Activated naive CD8-positive, alpha-beta T cell treated with anti-CD3 and anti-CD28 coated beads, Interleukin-2, amount 50 U/mL, for 24 hours (primary cell): ENCODE measurements at regions not wholly inside any gene's neighbourhood (a gene's known extent, or its start where the extent isn't known, plus 50 kb on each side); places are given as distances from the start of the nearest gene placed in this dataset.
"Not testable (repeated sequence)": the region's sequence is repeated elsewhere in the genome, so short reads cannot be mapped to it uniquely, and the experiment has no call there.

Experiments
- ATAC-seq: fragments of 150-1000 bp; cut with Tn5 transposase; one replicate; pipeline ENCODE4 v1.10.0; 2021
- DNase-seq: peaks from one replicate; pipeline ENCODE4 v3.0.0; 2021
- H3K27ac Mint-ChIP-seq: one replicate; pipeline ENCODE4 v1.8.0; 2021; ENCODE audit warnings: mild to moderate bottlenecking, mixed read lengths
- H3K27me3 Mint-ChIP-seq: one replicate; pipeline ENCODE4 v1.8.0; 2021; ENCODE audit warnings: mixed read lengths
- H3K36me3 Mint-ChIP-seq: one replicate; pipeline ENCODE4 v1.8.0; 2021; ENCODE audit warnings: low read depth, mixed read lengths
- H3K4me1 Mint-ChIP-seq: one replicate; pipeline ENCODE4 v1.8.0; 2021; ENCODE audit warnings: mixed read lengths
- H3K4me3 Mint-ChIP-seq: one replicate; pipeline ENCODE4 v1.8.0; 2021; ENCODE audit warnings: mild to moderate bottlenecking, moderate library complexity, mixed read lengths
- H3K9me3 Mint-ChIP-seq: one replicate; pipeline ENCODE4 v1.8.0; 2021; ENCODE audit warnings: mixed read lengths

DNA sequence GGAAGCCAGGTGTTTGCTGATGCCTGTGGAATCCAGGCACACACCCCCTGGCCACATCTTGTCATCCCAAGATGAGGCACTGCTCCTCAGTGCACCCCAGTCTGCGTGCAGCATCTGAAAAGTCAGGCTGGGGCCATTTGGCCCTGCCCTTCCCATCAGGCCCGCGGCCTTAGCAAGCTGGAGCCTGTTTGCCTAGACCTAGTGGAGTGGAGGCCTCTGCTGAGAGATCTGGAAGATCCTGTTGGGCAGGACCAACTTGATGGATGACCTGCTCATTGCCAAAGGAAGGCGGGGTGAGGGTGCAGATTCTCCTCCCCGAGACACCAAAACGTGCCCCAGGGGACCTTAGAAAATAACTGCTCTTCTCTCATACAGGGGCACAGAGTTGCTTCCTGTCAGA lies 220.2 kb downstream of the SHQ1 start:
- H3K27ac Mint-ChIP-seq, result no peak overlapping the region
- H3K4me3 Mint-ChIP-seq, result no peak overlapping the region
- peaks cover 54% of the 10 kb centered on the region for H3K4me1 Mint-ChIP-seq
- H3K36me3 Mint-ChIP-seq, result no peaks in the 10 kb centered on the region
- no peak for DNase-seq
- ATAC-seq, result no peak
- no peaks in the 10 kb centered on the region for H3K27me3 Mint-ChIP-seq
- H3K9me3 Mint-ChIP-seq, result peaks cover 2% of the 10 kb centered on the region

- Mint-ChIP-seq H3K4me3 (no peak overlapping the region), H3K27ac (no peak overlapping the region), H3K27me3 (no peaks in the 10 kb centered on the region), H3K4me1 (peaks cover 51% of the 10 kb centered on the region), H3K9me3 (no peaks in the 10 kb centered on the region), H3K36me3 (no peaks in the 10 kb centered on the region)
- no peak for ATAC-seq
- no peak for DNase-seq
Observed at GRCh38 chr3:72627271-72627670, 221.0 kb downstream of the SHQ1 start.

DNA sequence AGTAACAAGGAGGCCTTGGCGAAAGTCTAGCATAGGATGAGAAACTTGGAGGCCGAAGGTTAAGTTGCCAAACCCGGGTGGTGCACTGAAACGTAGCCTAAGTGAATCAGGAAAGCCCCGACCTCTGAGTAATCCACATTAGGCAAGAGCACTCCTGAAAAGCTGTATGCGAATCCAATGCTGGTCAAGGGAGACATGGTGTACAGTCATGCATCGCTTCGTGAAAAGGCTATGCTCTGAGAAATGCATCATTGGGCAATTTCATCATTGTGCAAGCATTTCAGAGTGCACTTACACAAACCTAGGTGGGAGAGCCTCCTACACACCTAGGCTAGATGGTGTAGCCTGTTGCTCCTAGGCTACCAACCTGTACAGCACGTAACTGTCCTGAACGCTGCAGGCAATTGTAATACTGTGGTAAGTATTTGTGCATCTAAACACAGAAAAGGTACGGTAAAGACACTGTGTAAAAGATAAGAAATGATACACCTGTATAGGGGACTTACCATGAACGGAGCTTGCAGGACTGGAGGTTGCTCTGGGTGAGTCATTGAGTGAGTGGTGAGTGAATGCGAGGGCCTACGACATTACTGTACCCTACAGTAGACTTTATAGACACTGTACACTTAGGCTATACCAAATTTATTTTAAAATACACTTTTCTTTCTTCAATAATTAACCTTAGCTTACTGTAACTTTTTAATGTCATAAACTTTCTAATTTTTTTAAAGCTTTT lies 222.5 kb downstream of the SHQ1 start:
- H3K9me3 Mint-ChIP-seq, result no peaks in the 10 kb centered on the region
- peaks cover 48% of the 10 kb centered on the region for H3K4me1 Mint-ChIP-seq
- H3K27me3 Mint-ChIP-seq, result no peaks in the 10 kb centered on the region
- peak; percentile 73 for ATAC-seq
- no peak overlapping the region for H3K4me3 Mint-ChIP-seq
- DNase-seq, result no peak
- no peaks in the 10 kb centered on the region for H3K36me3 Mint-ChIP-seq
- H3K27ac Mint-ChIP-seq, result peak overlapping the region; percentile 7

DNA sequence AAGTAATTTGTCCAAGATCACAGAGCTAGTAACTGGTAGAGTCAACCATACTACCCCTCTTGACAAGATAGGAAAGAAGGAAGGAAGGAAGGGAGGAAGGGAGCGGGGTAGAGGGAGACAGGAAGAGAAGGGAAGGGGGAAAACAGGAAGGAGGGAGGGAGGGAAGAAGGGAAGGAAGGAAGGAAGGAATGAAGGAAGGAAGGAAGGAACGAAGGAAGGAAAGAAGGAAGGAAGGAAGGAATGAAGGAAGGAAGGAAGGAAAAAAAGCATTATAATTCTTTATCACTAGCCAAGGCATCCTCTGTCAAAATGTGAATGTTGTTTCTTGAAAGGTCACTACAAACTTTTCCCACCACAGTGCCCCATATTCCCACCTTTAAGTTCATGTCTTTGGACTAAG lies 223.6 kb downstream of the SHQ1 start:
- Mint-ChIP-seq H3K9me3 (no peaks in the 10 kb centered on the region), H3K36me3 (no peaks in the 10 kb centered on the region), H3K4me3 (no peak overlapping the region), H3K27ac (no peak overlapping the region), H3K4me1 (peaks cover 38% of the 10 kb centered on the region), H3K27me3 (no peaks in the 10 kb centered on the region)
- ATAC-seq, result no peak
- no peak for DNase-seq

GRCh38 chr3:72618739-72619138 lies 229.5 kb downstream of the SHQ1 start:
- peaks cover 7% of the 10 kb centered on the region for H3K4me1 Mint-ChIP-seq
- no peaks in the 10 kb centered on the region for H3K27me3 Mint-ChIP-seq
- no peak overlapping the region for H3K4me3 Mint-ChIP-seq
- DNase-seq (no peak), ATAC-seq (no peak)
- H3K27ac Mint-ChIP-seq, result no peak overlapping the region
- peaks cover 13% of the 10 kb centered on the region for H3K9me3 Mint-ChIP-seq
- H3K36me3 Mint-ChIP-seq, result peaks cover 1% of the 10 kb centered on the region

DNA sequence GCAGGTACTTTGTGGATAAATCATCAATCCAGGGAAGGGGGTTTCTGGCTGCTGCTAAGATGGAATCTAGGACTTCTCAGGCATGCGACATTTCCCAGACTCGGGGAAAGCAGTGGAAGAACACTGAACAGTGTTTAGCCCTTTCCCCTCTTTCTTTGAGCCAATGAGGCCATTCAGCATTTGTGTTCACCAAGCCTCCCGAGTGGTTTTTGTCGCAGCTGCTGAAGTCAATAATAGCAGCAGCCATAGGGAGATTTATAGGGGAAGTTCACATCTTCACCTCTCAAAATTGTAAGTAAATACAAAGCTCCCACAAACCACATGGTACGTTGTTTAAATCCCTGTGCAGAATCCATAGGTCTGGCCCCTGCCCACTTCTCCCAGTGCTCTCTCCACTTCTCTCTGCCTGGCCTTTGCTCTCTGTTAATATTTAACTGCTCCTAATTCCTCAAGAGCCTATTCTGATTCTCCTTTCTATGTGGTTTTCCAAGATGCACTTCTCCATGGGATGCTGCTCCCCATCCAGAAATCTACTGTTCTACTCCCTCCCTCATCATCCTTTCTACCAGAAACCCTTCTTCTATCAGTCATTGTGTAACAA lies 230.7 kb downstream of the SHQ1 start:
- Mint-ChIP-seq H3K36me3 (peaks cover 1% of the 10 kb centered on the region), H3K4me3 (no peak overlapping the region), H3K4me1 (peaks cover 7% of the 10 kb centered on the region), H3K9me3 (peaks cover 13% of the 10 kb centered on the region), H3K27me3 (no peaks in the 10 kb centered on the region), H3K27ac (no peak overlapping the region)
- no peak for DNase-seq
- ATAC-seq, result no peak

- no peak for ATAC-seq
- no peak overlapping the region for H3K4me3 Mint-ChIP-seq
- H3K36me3 Mint-ChIP-seq, result peaks cover 1% of the 10 kb centered on the region
- H3K27me3 Mint-ChIP-seq, result no peaks in the 10 kb centered on the region
- no peak for DNase-seq
- H3K27ac Mint-ChIP-seq, result no peak overlapping the region
- peaks cover 7% of the 10 kb centered on the region for H3K4me1 Mint-ChIP-seq
- peaks cover 13% of the 10 kb centered on the region for H3K9me3 Mint-ChIP-seq
Observed at GRCh38 chr3:72615776-72616175, 232.5 kb downstream of the SHQ1 start.

GRCh38 chr3:72615182-72615581 lies 233.1 kb downstream of the SHQ1 start:
- Mint-ChIP-seq H3K36me3 (peaks cover 1% of the 10 kb centered on the region), H3K9me3 (peaks cover 13% of the 10 kb centered on the region), H3K4me3 (no peak overlapping the region), H3K27ac (no peak overlapping the region), H3K27me3 (no peaks in the 10 kb centered on the region), H3K4me1 (peaks cover 7% of the 10 kb centered on the region)
- DNase-seq (no peak), ATAC-seq (no peak)

- H3K4me1 Mint-ChIP-seq, result peaks cover 7% of the 10 kb centered on the region
- ATAC-seq (no peak), DNase-seq (no peak)
- H3K27me3 Mint-ChIP-seq, result no peaks in the 10 kb centered on the region
- no peak overlapping the region for H3K4me3 Mint-ChIP-seq
- no peak overlapping the region for H3K27ac Mint-ChIP-seq
- H3K36me3 Mint-ChIP-seq, result peaks cover 1% of the 10 kb centered on the region
- H3K9me3 Mint-ChIP-seq, result peaks cover 13% of the 10 kb centered on the region
Observed at GRCh38 chr3:72614394-72615074, 233.7 kb downstream of the SHQ1 start.

DNA sequence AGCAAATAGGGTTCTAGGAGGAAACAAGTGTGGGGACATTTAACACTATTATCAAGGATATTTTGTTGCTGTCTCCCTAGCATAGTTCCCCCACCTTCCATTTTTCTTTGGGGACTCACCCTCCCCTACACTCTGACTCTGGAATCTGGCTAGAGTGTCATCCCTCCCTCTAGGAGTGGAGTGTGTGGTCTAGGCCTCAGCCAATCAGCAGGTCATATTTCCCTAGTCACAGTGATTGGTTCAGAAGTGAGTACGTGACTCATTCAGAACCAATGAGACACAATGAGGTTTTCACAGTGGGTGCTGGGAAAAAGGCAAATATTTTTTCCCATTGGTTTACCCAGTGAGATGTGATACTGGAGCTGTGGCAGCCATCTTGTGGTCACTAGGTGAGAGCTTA lies 234.4 kb downstream of the SHQ1 start:
- H3K27ac Mint-ChIP-seq, result no peak overlapping the region
- H3K4me1 Mint-ChIP-seq, result peaks cover 7% of the 10 kb centered on the region
- H3K9me3 Mint-ChIP-seq, result peaks cover 13% of the 10 kb centered on the region
- H3K4me3 Mint-ChIP-seq, result no peak overlapping the region
- DNase-seq (no peak), ATAC-seq (no peak)
- peaks cover 1% of the 10 kb centered on the region for H3K36me3 Mint-ChIP-seq
- no peaks in the 10 kb centered on the region for H3K27me3 Mint-ChIP-seq

DNA sequence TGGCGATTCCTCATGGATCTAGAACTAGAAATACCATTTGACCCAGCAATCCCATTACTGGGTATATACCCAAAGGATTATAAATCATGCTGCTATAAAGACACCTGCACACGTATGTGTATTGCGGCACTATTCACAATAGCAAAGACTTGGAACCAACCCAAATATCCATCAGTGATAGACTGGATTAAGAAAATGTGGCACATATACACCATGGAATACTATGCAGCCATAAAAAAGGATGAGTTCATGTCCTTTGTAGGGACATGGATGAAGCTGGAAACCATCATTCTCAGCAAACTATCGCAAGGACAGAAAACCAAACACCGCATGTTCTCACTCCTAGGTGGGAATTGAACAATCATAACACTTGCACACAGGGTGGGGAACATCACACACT lies 239.1 kb downstream of the SHQ1 start:
- H3K27me3 Mint-ChIP-seq, H3K27ac Mint-ChIP-seq, ATAC-seq, H3K9me3 Mint-ChIP-seq, H3K4me1 Mint-ChIP-seq, H3K36me3 Mint-ChIP-seq, H3K4me3 Mint-ChIP-seq, DNase-seq: not testable (repeated sequence)

DNA sequence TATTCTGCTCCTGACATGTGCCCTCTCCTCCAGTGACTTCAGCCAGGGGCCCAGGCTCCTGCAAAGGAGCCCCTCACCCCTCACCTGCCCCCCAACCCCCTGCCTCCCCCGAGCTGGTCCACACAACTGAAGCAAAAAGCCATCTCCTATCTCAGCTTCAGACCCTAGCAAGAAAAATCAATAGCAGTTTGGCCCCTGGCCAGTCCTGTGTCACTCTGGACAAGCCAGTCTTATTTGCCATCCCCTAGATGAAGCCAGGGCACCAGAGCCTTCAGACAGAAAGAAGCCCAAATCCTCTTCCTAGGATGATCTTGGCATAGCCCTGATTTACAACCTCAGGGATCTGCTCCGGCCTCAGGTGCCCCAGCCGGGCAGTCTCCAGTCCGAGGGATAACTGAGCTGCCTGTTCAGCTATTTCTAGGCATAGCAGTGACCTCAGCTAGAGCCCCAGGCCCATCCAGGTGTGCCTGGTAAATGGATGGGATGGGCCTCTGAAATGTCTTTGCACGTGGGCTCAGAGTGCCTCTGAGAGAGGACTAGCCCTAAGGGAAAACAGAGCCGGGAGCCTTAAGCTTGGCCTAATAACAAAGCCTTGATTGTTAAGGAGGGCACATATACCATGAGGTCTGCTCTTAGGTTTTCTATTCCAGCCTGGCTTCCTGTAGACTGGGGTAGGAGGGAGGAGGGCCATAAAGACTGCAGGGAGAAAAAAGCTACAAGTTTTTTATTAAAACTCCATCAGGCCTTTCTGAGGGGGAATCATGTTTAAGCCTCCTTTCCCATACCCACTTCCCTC lies 242.0 kb downstream of the SHQ1 start:
- Mint-ChIP-seq H3K27ac (no peak overlapping the region), H3K9me3 (no peaks in the 10 kb centered on the region), H3K4me1 (no peaks in the 10 kb centered on the region), H3K27me3 (no peaks in the 10 kb centered on the region), H3K36me3 (no peaks in the 10 kb centered on the region), H3K4me3 (no peak overlapping the region)
- DNase-seq (no peak), ATAC-seq (no peak)

GRCh38 chr3:72604328-72604727 lies 243.9 kb downstream of the SHQ1 start:
- Mint-ChIP-seq H3K27me3 (no peaks in the 10 kb centered on the region), H3K36me3 (no peaks in the 10 kb centered on the region), H3K4me1 (no peaks in the 10 kb centered on the region), H3K9me3 (no peaks in the 10 kb centered on the region), H3K4me3 (no peak overlapping the region), H3K27ac (no peak overlapping the region)
- DNase-seq (no peak), ATAC-seq (no peak)

GRCh38 chr3:72601983-72602750 lies 246.1 kb downstream of the SHQ1 start:
- ATAC-seq (no peak), DNase-seq (no peak)
- no peaks in the 10 kb centered on the region for H3K9me3 Mint-ChIP-seq
- H3K36me3 Mint-ChIP-seq, result no peaks in the 10 kb centered on the region
- H3K4me3 Mint-ChIP-seq, result no peak overlapping the region
- H3K27me3 Mint-ChIP-seq, result no peaks in the 10 kb centered on the region
- no peaks in the 10 kb centered on the region for H3K4me1 Mint-ChIP-seq
- no peak overlapping the region for H3K27ac Mint-ChIP-seq
